ENCODE measurements at regions not wholly inside any gene's neighbourhood (a gene's known extent, or its start where the extent isn't known, plus 50 kb on each side); places are given as distances from the start of the nearest gene placed in this dataset.
"Not testable (repeated sequence)": the region's sequence is repeated elsewhere in the genome, so short reads cannot be mapped to it uniquely, and the experiment has no call there.

GRCh38 chr10:59027975-59028655 lies 148.3 kb upstream of the PHYHIPL start:
- DNase-seq (ENCODE audit: low read depth), result no peak
- no peak overlapping the region for H3K4me3 ChIP-seq (ENCODE audit: low read depth, low read length)
- TF ChIP-seq CTCF (IDR thresholded peaks at IDR 0.05; ENCODE audit: insufficient read depth, low read depth, low read length), result no peak
- POLR2A ChIA-PET, result no interaction called here
- no peaks in the 10 kb centered on the region for H3K27me3 ChIP-seq (ENCODE audit: control insufficient read depth, insufficient read depth, low read length)
- CTCF ChIA-PET, result no interaction called here
- no peaks in the 10 kb centered on the region for H3K36me3 ChIP-seq (ENCODE audit: control insufficient read depth, insufficient read depth, low read length)

DNA sequence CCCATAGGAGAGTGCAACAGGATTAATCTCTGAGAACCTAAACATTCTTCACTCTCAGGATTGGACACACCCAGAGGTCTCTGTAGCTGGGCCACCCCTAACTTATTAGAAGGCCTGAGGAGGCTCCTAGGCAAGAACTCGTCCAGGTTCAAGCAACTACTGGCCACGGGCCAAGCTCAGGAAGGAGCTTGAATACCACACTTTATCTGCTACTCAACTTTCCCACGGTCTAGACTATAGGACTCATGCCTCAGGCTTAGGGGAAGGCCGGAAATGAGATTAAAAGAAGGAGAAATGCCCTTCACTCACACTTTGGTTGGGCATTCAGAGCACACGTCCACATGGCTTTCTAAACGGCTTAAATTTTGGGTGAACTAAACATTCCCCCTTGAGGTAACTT lies 142.8 kb upstream of the PHYHIPL start:
- Histone ChIP-seq H3K36me3 (ENCODE audit: control insufficient read depth, insufficient read depth, low read length) (no peaks in the 10 kb centered on the region), H3K27me3 (ENCODE audit: control insufficient read depth, insufficient read depth, low read length) (no peaks in the 10 kb centered on the region), H3K4me3 (ENCODE audit: low read depth, low read length) (no peak overlapping the region)
- DNase-seq (ENCODE audit: low read depth), result no peak
- ChIA-PET CTCF (no interaction called here), POLR2A (no interaction called here)
- no peak for TF ChIP-seq CTCF (IDR thresholded peaks at IDR 0.05; ENCODE audit: insufficient read depth, low read depth, low read length)

GRCh38 chr10:59036311-59037017 lies 140.0 kb upstream of the PHYHIPL start:
- ChIA-PET CTCF (no interaction called here), POLR2A (no interaction called here)
- no peak for TF ChIP-seq CTCF (IDR thresholded peaks at IDR 0.05; ENCODE audit: insufficient read depth, low read depth, low read length)
- no peaks in the 10 kb centered on the region for H3K27me3 ChIP-seq (ENCODE audit: control insufficient read depth, insufficient read depth, low read length)
- H3K36me3 ChIP-seq (ENCODE audit: control insufficient read depth, insufficient read depth, low read length), result no peaks in the 10 kb centered on the region
- no peak overlapping the region for H3K4me3 ChIP-seq (ENCODE audit: low read depth, low read length)
- DNase-seq (ENCODE audit: low read depth), result no peak

- no peak for TF ChIP-seq CTCF (IDR thresholded peaks at IDR 0.05; ENCODE audit: insufficient read depth, low read depth, low read length)
- ChIA-PET CTCF (no interaction called here), POLR2A (no interaction called here)
- H3K27me3 ChIP-seq (ENCODE audit: control insufficient read depth, insufficient read depth, low read length), result no peaks in the 10 kb centered on the region
- no peak for DNase-seq (ENCODE audit: low read depth)
- H3K4me3 ChIP-seq (ENCODE audit: low read depth, low read length), result no peak overlapping the region
- H3K36me3 ChIP-seq (ENCODE audit: control insufficient read depth, insufficient read depth, low read length), result no peaks in the 10 kb centered on the region
These were observed 139.4 kb upstream of the PHYHIPL start for GRCh38 chr10:59037018-59037389.

GRCh38 chr10:59037506-59037905 lies 138.9 kb upstream of the PHYHIPL start:
- ChIA-PET POLR2A (no interaction called here), CTCF (no interaction called here)
- no peak for DNase-seq (ENCODE audit: low read depth)
- Histone ChIP-seq H3K4me3 (ENCODE audit: low read depth, low read length) (no peak overlapping the region), H3K36me3 (ENCODE audit: control insufficient read depth, insufficient read depth, low read length) (no peaks in the 10 kb centered on the region), H3K27me3 (ENCODE audit: control insufficient read depth, insufficient read depth, low read length) (no peaks in the 10 kb centered on the region)
- TF ChIP-seq CTCF (IDR thresholded peaks at IDR 0.05; ENCODE audit: insufficient read depth, low read depth, low read length), result no peak

GRCh38 chr10:59043358-59043757 lies 133.1 kb upstream of the PHYHIPL start:
- DNase-seq (ENCODE audit: low read depth); CTCF ChIA-PET; H3K27me3 ChIP-seq (ENCODE audit: control insufficient read depth, insufficient read depth, low read length); POLR2A ChIA-PET; H3K4me3 ChIP-seq (ENCODE audit: low read depth, low read length); H3K36me3 ChIP-seq (ENCODE audit: control insufficient read depth, insufficient read depth, low read length): not testable (repeated sequence)

All from BJ (cell line).